HG03342 (cell line): ENCODE measurements at regions not wholly inside any gene's neighbourhood (a gene's known extent, or its start where the extent isn't known, plus 50 kb on each side); places are given as distances from the start of the nearest gene placed in this dataset.

ENCODE experiments used
- ATAC-seq: cut with Tn5 transposase; IDR thresholded peaks from one replicate; pipeline ENCODE4 v1.9.1; 2021; ENCODE audit warnings: mild to moderate bottlenecking, moderate library complexity; ENCODE audit not compliant: unreplicated experiment

DNA sequence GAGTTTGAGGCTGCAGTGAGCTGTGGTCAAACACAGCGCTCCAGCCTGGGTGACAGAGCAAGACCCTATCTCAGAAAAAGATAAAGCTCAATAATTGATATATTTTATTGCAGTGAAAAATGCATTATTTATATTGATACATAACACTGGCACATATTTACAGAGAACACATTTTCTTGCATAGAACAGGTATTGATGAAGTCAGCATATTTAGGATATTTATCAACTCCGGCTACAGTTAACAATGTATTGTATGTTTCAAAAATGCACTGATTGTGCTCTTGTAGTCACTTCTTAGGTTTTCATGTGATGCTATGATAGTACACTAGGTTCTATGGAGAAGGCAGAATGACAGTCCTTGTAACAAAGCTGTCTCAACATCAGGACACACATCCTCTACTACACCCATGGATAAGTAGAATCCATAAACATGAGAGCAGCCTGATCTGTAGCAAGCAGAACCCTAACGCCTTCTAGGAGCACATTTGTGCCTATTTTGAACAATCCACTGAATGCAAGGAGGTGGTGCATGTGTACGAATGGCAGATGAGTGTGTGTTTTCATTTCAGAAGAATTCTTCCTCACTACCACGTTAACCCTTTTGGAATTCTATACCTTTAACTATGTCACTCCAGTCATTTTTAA is 586.1 kb upstream of the CELF2 start:
- no peak for ATAC-seq

DNA sequence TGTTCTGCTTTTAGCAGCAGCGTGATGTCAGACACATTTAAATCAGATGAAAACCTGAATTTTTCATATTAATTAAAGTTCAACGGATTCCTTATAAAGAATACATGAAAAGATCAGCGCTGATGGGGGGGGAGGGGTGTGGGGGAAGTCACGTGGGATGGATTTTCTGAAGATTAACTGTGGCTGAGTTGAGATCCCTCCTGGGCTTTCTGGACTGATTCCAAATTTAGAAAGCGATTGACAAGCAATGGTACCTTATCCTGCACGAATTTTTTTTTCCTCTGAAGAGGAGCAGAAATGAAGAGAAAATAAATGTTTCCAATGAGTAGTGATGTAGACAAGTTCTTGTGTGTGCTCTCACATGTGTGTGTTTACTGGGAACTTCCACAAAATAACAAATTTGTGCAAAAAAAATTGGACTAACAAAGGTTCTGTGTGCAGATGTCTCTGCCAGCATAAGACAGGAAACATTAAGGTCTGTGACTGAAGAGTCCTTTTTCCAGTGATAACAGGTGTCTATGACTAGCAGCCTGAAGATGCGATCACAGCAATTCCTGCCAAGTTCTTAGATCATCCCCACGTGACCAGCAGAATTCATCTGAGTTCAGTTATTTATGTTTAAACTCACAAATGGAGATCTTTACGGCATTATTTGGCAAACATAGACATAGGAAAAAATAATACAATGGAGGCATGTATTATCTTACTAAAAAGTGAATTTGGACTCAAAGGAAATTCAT is 585.2 kb upstream of the CELF2 start:
- no peak for ATAC-seq

DNA sequence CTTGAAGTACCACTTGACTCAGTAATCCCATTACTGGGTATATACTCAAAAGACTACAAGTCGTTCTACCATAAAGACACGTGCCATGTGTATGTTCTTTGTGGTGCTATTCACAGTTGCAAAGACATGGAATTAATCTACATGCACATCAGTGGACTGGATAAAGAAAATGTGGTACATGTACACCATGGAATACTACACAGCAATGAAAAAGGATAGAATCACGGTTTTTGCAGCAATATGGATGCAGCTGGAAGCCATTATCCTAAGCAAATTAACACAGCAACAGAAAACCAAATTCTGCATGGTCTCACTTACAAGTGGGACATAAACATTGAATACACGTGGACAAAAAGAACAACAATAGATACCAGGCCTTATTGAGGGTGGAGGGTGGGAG is 583.4 kb upstream of the CELF2 start:
- no peak for ATAC-seq

DNA sequence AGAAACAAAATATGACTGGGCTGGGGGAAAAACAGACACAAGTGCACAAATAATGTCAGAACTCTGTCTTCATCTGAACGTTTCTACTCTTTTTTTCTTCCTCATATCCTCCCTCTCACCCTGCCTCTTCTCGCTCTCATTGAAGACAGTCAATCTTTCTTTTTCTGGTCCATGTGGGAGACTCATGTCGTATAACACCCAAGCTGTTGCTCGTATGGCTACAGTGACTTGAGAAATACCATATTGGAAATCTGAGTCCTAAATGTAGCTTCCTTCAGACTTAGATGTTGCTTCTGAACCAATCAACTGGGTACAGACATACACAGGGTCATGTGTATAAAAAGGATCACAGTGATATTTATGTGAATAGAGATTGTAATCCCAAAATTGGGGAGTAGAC is 579.8 kb upstream of the CELF2 start:
- no peak for ATAC-seq

DNA sequence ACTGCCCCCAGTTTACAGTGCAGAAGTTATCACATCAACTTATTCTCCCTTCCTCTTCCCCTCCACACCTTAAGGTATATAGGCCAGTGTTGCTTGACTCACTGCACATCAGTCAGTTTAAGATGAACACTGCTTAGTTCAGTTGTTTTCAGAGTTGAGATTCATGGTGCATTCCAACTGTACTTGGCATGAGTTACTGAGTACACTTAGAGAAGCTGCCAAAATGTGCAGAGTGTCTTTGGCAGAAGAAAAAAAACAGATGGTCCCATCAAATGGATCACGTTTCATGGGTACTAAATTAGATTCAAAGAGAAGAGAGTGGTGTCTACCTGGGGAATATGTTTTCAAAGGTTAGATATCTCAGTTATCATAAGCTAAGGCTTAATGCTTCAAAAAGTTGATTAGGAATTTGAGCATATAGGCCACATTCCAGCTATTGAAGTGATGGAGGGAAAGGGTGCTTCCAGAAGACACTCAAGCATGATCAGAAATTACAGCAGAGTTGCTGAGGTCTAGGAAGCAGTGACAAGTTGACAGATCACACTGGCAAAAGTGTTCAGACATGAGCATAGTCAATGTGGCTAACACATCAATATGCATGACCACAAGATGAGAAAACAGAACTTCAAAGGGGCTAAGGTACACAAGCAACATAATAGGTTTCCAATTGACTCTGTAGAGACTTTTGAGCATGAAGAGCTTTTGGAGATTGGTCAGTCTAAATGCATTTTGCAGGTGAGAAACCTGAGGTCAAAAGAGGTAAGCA is 579.2 kb upstream of the CELF2 start:
- no peak for ATAC-seq

DNA sequence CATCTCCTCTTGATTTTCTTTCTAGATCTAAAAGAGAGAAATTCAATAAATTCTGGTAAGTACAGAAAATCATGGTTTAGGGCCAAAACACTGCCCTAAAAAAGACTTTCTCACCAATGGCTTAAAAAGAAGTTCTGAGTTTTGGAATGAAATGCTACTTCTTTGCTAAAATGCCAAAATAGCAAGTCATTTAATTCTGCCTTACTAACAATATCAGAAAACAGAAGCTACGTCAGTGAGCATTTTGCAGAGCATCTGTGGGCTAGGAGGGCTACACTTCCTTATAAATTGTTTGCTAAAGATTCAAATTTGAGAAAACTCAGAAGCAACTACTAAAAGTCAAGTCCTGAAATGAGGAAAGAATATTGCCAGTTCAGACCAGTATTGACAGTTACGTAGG is 560.8 kb upstream of the CELF2 start:
- ATAC-seq: no peak

DNA sequence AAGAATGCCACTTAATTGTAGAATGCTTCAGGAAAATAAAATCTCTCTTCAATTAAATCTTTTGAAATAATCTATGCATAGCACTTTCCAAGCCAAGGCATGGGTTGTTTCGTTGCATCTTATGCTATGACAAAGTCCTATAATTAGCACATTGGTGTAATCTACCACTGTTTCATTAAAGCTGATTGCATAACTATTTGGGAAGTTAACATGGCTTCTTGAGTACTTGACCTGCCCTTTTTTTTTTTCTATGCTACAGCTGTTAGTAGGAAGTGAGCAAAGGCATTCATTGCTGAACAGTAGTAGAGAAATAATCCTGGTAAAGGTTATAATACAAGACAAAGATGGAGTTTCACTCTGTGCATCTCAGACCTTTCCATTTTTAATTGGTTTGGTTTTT is 557.2 kb upstream of the CELF2 start:
- ATAC-seq: no peak

DNA sequence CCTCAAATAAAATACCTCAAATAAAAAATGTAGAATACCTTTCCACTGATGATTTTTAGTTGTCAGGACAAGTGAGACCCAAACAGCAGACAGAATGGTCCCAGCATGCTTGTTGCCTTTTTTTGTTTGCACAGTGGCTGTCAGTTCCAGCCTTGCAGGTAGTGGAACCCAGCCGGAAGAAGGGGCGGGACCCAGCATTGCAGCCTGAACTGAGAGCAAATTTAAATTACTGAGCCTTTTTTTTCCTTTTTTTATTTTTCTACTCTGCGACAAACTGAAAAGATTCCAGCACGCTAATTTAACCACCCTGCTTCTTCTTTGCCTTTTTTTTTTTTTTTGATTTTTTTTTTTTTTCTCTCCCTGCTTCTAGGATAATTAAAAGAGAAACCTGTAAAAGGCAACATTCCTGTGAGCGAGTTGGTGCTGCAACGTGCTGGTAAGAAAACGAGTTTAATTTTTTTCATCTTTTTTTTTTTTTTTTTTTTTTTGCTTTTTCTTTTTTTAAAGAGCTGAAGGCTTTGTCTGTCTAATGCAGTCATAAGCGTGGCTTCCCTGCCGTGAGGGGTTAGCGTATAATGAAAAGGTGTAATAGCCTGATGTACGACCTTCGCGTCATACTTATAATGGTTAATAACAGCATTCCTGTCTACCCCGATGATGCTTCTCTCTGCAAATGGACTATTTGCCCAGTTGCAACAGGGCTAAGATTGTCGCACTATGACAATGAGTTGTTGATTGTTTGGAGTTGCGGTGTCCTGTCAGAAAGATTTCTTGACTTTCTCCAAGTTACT is 555.3 kb upstream of the CELF2 start:
- ATAC-seq: no peak

DNA sequence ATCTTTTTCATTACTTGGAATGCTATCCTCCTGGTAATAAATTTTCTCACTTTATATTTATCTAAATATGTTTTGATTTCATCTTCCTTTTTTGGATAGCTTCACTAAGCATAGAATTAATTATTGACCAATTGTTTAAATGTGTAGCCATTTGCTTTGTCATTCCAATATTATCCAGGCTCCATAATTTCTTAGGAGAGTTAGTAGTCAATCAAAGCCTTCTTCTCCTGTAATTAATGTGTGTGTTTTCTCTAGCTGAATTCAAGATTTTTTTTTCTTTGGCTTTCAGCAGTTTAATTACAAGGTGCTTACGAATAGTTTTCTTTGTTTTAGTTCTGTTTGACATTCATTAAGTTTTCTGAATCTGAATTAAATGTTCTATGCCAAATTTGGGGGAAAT is 545.9 kb upstream of the CELF2 start:
- no peak for ATAC-seq

DNA sequence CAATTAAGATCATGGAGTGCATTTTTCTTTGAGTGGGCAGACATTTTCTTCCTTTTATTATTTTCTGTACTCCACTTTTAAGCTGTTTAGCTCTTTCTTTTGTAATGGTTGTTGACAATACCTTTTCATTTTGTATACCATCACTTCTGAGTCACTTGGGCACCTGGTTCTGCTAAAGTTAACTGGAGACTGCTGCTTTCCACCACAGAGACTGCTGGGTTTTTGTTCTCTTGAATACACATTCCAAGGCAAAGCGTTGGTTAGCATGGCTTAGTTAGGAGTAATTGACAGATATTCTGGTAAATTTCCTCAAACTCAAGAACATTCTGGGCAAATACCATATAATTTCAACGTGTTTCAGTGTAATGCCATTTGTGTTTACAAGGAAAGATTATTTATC is 541.9 kb upstream of the CELF2 start:
- ATAC-seq: no peak

DNA sequence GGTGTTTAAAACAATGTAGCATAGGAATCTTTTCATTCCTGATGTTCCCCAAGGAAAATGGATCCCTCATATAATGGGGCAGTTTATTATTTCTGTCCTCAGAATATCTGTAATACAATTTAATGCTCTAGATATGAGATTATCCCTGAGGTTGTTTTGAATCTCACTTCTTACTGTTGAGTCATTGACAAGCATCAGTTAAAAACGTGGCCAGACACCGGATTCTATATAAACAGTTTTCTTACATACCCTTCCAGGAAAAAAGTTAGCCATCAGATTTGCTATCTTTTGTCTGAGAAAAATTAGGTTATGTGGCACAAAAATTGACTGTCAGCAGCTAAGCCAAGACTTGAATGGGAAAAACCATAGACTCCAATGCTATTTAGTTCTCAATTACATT is 539.8 kb upstream of the CELF2 start:
- ATAC-seq: no peak

DNA sequence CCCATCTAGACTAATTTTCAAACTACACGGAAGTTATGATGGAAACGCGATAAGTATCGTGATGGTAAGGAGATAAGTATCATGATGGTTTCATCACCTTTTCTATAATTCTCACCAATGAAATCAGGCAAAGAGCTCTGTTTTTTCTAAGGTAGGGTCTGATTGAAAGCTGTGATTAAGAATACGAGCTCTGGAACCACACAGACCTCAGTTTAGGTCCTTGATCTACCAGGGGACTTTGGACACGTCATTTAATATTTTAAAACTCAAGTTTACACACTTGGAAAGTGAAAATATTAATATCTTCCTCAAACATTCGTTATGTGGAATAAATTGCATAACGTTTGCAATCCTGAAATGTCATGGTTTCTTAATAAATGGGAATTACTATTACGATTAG is 538.2 kb upstream of the CELF2 start:
- no peak for ATAC-seq

DNA sequence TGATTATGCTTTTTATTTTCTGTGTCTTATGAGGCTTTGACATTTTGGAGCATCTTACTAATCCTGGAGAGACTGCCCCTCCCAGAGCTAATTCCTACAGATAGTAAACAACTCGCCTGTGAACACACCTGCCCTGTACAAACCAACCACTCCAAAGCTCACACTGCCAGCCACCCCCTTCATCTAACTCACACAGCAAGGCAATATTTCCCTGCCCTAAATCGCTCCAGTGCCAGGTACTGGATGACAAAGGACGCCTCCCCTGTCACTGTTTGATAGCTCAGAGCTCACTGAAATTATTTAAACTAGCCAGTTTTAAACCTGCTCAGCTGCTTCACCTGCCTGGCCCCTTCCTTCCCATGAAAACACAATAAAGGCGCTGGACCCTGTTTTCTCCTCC is 535.1 kb upstream of the CELF2 start:
- no peak for ATAC-seq

DNA sequence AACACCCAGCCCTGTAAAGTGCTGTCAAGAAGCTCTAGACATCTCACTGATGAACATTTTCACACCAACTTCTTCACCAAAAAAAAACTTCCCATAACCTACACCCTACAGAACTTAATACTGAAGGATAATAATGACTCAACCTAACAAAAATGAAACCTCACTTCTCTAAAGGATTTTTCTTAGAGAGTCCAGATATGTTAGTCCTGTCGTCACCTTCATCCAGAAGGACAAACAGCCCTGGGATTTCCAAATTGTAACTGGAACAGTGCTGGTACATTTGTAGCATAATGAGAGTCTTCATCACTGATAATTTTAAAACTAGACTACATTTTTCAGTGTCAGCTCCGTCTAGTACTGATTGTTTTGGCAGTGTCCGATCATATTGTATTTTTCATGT is 528.6 kb upstream of the CELF2 start:
- ATAC-seq: no peak

DNA sequence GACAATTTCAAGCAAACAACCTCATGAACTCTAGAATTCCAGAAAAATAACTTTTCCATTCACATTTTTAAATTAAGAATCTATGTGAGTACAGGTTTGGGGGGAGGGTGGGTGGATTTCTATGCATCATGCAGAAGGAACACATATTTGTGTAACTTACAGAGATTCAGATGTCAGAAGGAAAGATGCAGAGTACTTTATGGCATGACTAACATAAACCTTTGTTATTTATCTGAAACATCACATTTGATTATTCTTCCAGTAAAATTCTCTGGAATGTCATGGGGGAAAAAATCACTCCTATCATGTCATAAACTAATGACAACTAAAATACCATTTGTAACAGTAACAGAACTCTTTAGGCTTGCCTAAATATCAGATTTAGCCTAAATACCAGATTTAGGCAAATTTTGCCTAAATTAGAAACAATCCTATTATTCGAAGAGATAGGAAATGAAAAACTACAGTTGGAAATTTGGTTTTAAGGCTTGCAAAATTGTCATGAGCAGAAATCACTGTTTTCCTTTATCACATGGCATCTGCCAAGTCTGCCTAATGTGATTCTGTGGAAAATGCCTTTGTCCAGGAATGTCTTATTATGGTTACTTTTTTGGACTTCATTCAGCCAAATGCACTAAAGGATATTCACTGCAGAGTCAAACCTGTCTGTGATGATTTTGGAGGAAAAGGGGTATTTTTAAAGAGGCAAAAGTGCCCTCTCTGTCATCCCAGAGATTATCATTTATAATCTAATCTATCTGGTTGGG is 527.7 kb upstream of the CELF2 start:
- no peak for ATAC-seq

DNA sequence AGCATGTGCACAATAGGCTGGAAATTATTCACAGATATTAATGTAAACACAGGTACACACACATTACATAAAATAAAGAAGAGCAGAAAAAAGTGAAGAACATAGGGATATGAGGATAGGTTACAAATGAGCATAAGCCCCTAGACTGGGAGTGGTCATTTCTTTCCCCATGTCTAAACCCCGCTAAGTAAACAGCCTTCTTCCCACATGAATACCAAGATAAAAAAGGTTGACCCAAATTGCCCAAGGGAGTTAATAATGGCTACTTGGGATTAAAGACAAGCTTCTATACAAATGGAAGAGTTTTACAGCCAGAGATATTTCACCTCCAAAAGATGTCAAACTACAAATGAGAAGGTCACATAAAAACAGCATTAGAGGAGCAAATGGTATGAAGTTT is 527.1 kb upstream of the CELF2 start:
- ATAC-seq: no peak

DNA sequence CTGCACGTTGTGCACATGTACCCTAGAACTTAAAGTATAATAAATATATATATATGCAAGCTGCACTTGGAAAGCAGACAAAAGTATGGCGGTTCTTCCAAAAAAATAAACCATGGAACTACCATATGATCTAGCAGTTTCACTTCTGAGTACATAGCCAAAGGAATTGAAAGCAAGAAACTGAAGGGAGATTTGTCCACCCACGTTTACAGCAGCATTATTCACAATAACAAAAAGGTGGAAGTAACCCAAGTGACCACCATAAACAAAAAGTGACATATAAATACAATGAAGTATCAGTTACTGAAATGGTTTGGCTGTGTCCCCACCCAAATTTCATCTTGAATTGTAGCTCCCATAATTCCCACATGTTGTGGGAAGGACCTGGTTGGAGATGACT is 525.3 kb upstream of the CELF2 start:
- no peak for ATAC-seq

DNA sequence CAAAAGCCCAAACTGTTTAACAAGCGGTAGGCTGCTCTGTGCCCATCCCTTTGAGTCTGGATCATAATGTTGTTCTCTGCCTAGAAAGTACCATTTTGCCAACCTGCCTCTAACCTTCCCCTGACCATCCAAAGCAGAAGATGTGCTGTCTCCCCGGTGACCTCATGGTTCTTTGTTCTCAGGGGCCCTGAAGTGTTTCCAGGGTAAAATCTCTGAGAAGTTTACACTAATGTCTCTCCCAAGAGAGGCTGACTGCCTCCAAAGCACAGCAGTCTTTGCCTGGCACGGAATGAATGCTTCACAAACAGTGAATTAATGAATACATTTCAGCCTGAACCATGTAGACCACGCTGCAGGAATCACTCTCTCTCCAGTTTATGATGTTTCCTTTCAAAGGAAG is 523.8 kb upstream of the CELF2 start:
- no peak for ATAC-seq

DNA sequence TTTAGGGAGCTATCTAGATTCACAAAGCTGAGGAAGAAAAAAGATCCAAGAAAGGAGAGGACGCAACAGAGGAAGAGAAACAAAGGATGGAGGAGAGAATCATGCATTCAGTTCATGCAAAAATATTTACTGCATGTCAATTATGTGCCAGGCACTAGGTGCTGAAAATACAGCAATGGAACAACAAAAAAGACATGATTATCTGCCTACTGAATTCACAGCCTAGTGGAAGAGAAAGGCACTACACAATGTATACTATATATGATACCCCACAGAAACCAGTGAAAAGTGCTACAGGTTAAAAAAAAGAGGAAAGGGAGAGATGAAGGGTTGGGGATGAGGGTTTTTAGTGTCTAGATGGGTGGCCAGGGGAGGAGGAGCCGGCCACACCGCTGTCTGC is 520.4 kb upstream of the CELF2 start:
- no peak for ATAC-seq

DNA sequence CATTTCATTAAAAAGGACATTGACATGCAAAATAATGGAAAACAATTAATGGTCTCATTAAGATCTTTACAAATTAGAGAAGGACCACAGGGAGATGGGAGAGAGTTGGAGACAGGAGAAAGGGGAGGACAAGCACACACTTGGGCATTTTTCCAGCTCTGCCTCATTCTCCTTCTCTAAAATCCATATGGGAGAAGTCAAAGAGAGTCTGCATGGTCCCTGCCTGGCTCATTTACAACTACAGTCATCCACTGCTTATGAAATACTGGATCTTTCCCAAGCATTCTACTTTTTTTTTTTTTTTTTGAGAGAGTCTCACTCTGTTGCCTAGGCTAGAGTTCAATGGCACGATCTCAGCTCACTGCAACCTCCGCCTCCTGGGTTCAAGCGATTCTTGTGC is 518.9 kb upstream of the CELF2 start:
- ATAC-seq: no peak

DNA sequence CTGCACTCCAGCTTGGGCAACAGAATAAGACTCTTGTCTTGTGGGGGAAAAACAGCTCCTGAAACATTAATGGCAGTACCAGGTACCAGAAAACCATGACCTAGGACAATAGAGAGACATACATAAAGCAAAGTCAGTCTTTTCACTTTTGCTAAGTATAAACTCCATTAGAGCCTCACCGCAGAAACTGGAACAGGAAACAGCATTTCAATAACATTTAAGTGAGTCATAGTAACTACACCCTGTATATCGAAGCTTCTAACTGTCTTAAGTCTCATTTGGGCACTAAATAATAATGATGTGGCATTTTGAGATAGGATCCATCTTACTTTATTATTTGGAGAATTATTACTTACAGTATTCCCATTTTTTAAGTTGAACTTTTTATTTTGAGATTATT is 517.8 kb upstream of the CELF2 start:
- no peak for ATAC-seq
